GM23248 (cell line): ENCODE measurements at regions not wholly inside any gene's neighbourhood (a gene's known extent, or its start where the extent isn't known, plus 50 kb on each side); places are given as distances from the start of the nearest gene placed in this dataset.

ENCODE experiments used
- DNase-seq: peaks from one replicate; pipeline ENCODE4 v3.0.0-alpha.2; 2015
- H2AFZ ChIP-seq: fragments of 200-600 bp; sonication (generic); 2 replicates; pipeline ENCODE4 v1.6.1; 2016; ENCODE audit warnings: antibody characterized with exemption
- H3F3A ChIP-seq: fragments of 200-600 bp; sonication (generic); 2 replicates; pipeline ENCODE4 v1.6.1; 2016; ENCODE audit warnings: mild to moderate bottlenecking, antibody characterized with exemption, mixed run types; ENCODE audit not compliant: insufficient read depth
- H3K27ac ChIP-seq: fragments of 200-600 bp; sonication (generic); 2 replicates; pipeline ENCODE4 v1.5.1; 2016; ENCODE audit warnings: mild to moderate bottlenecking
- H3K27me3 ChIP-seq: fragments of 200-600 bp; sonication (generic); replicated peaks from 2 replicates; pipeline ENCODE4 v1.6.1; 2016; ENCODE audit warnings: mild to moderate bottlenecking; ENCODE audit not compliant: insufficient read depth
- H3K36me3 ChIP-seq: fragments of 200-600 bp; sonication (generic); 2 replicates; pipeline ENCODE4 v1.6.1; 2016; ENCODE audit warnings: low read depth, mild to moderate bottlenecking
- H3K4me1 ChIP-seq: fragments of 200-600 bp; sonication (generic); 2 replicates; pipeline ENCODE4 v1.6.1; 2016; ENCODE audit warnings: mild to moderate bottlenecking; ENCODE audit not compliant: insufficient read depth
- H3K4me2 ChIP-seq: fragments of 200-600 bp; sonication (generic); one replicate; pipeline ENCODE4 v1.6.1; 2016; ENCODE audit warnings: mild to moderate bottlenecking; ENCODE audit not compliant: unreplicated experiment
- H3K4me3 ChIP-seq: fragments of 200-600 bp; sonication (generic); 2 replicates; pipeline ENCODE4 v1.5.1; 2016; ENCODE audit warnings: mild to moderate bottlenecking
- H3K79me2 ChIP-seq: fragments of 200-600 bp; sonication (generic); 2 replicates; pipeline ENCODE4 v1.6.1; 2016; ENCODE audit warnings: mild to moderate bottlenecking; ENCODE audit not compliant: insufficient read depth
- H3K9ac ChIP-seq: fragments of 200-600 bp; sonication (generic); 2 replicates; pipeline ENCODE4 v1.6.1; 2016; ENCODE audit warnings: mild to moderate bottlenecking
- H3K9me2 ChIP-seq: fragments of 200-600 bp; sonication (generic); 2 replicates; pipeline ENCODE4 v1.6.1; 2016; ENCODE audit warnings: mixed run types, mild to moderate bottlenecking, moderate library complexity; ENCODE audit not compliant: insufficient read depth
- H3K9me3 ChIP-seq: fragments of 200-600 bp; sonication (generic); one replicate; pipeline ENCODE4 v1.6.1; 2017; ENCODE audit warnings: low read depth
- H4K20me1 ChIP-seq: fragments of 200-600 bp; sonication (generic); 2 replicates; pipeline ENCODE4 v1.6.0; 2016; ENCODE audit not compliant: insufficient read depth
- EZH2 ChIP-seq: fragments of 200-600 bp; sonication (generic); IDR thresholded peaks from 2 replicates; pipeline ENCODE4 v1.6.1; 2018; ENCODE audit warnings: antibody characterized with exemption, mild to moderate bottlenecking; ENCODE audit not compliant: insufficient read depth, poor library complexity, severe bottlenecking
- EZH2phosphoT487 ChIP-seq: fragments of 200-600 bp; sonication (generic); IDR thresholded peaks from 2 replicates; pipeline ENCODE4 v1.6.1; 2018; ENCODE audit warnings: antibody characterized with exemption, moderate library complexity, mild to moderate bottlenecking, low read depth; ENCODE audit not compliant: insufficient read depth
- WGBS, 2 experiments: methylation state at CpG; one replicate each; pipeline ENCODE4 v1.1.6; 2015 to 2017; ENCODE audit warnings: low lambda C conversion rate in 2 of 2, low coverage in 1 of 2; ENCODE audit errors: missing lambda C conversion rate in 2 of 2; 5-methylcytosine and 5-hydroxymethylcytosine counted together
- in situ Hi-C: fragments of 300-500 bp; cut with MboI; formaldehyde crosslinking; loops from 2 replicates; pipeline ENCODE4 v1.15.0; 2020

DNA sequence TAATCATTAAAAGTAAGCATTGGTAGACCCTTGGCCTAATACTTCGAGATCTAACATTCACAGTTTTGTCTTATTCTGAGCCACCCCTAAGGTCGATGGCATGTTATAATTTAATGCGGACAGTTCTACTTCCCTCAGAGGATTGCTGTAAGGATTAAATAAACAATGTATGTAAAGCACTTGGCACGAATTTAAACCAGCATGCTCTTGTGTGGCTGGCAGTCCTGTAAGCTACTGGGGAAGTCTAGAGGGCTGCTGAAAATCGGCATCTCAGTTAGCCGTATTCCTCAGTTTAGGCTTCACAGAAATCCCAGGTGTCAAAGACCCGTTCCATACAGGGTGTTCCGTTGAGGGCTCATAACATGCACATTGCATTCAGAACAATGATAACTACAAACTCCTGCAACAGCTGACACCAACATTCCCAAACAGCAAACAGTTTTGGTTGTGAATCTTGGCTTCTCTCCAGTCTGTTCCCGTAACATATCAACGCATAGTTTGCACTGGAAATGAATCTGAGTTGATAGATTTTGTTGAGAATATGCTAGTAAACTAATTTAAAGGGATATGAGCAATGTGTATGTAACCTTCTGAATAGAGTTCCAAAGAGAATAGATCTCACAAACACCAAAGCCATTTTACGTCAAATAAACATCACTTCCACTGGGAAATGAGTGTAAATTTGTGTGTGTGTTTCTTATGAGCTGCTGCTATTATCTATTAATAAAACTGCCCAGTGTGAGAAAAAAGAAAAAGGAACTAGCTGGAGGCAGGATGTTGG, 52.2 kb upstream of the ACKR3 start:
- Histone ChIP-seq H3K9me2 (no peaks in the 10 kb centered on the region), H3K27me3 (peaks cover 33% of the 10 kb centered on the region), H3K9ac (no peak overlapping the region), H3K4me2 (no peak overlapping the region), H3K36me3 (no peaks in the 10 kb centered on the region), H4K20me1 (no peaks in the 10 kb centered on the region), H3K27ac (no peak overlapping the region), H3F3A (no peaks in the 10 kb centered on the region), H2AFZ (no peak overlapping the region), H3K9me3 (no peaks in the 10 kb centered on the region), H3K4me1 (no peaks in the 10 kb centered on the region), H3K79me2 (no peaks in the 10 kb centered on the region), H3K4me3 (no peak overlapping the region)
- WGBS, 2 experiments: 68 to 71% methylated on average over 11 of the region's 11 CpGs
- TF ChIP-seq EZH2: no peak
- no peak for TF ChIP-seq EZH2phosphoT487
- no peak for DNase-seq
- in situ Hi-C loops: loop anchor here (25.0 kb wide), 1 partner anchor 520 kb away; no protein-coding TSS in a partner anchor
